Neural crest cell (in vitro differentiated cells): ENCODE measurements at regions not wholly inside any gene's neighbourhood (a gene's known extent, or its start where the extent isn't known, plus 50 kb on each side); places are given as distances from the start of the nearest gene placed in this dataset.
"Not testable (repeated sequence)": the region's sequence is repeated elsewhere in the genome, so short reads cannot be mapped to it uniquely, and the experiment has no call there.

ENCODE experiments used
- DNase-seq: peaks from one replicate; pipeline ENCODE4 v3.0.0; 2021; ENCODE audit warnings: low read depth, mixed read lengths, low spot score
- H3K27ac Mint-ChIP-seq: one replicate; pipeline ENCODE4 v1.8.0; 2021; ENCODE audit warnings: mild to moderate bottlenecking, mixed read lengths; ENCODE audit not compliant: unreplicated experiment
- H3K27me3 Mint-ChIP-seq: 2 replicates; pipeline ENCODE4 v1.8.0; 2021; ENCODE audit warnings: low read depth, mild to moderate bottlenecking, mixed read lengths
- H3K36me3 Mint-ChIP-seq: 2 replicates; pipeline ENCODE4 v1.8.0; 2021; ENCODE audit warnings: low read depth, mild to moderate bottlenecking, mixed read lengths
- H3K4me1 Mint-ChIP-seq: 2 replicates; pipeline ENCODE4 v1.8.0; 2021; ENCODE audit warnings: mixed read lengths
- H3K4me3 Mint-ChIP-seq: one replicate; pipeline ENCODE4 v1.8.0; 2021; ENCODE audit warnings: mild to moderate bottlenecking, mixed read lengths
- H3K9me3 Mint-ChIP-seq: 2 replicates; pipeline ENCODE4 v1.8.0; 2021; ENCODE audit warnings: mixed read lengths
- CTCF ChIP-seq: fragments of 200-600 bp; sonication (generic); conservative IDR thresholded peaks from 2 replicates; pipeline ENCODE4 v1.5.0; 2021; ENCODE audit warnings: antibody characterized with exemption, mild to moderate bottlenecking

GRCh38 chr6:113067612-113068275 lies 720.6 kb downstream of the RFPL4B start:
- no peak for TF ChIP-seq CTCF
- Mint-ChIP-seq H3K4me3 (peak overlapping the region; percentile 10), H3K9me3 (peaks cover 13% of the 10 kb centered on the region), H3K4me1 (peaks cover 58% of the 10 kb centered on the region), H3K27ac (peak overlapping the region; percentile 96), H3K36me3 (peaks cover 32% of the 10 kb centered on the region), H3K27me3 (no peaks in the 10 kb centered on the region)
- no peak for DNase-seq

- peak overlapping the region; percentile 90 for H3K27ac Mint-ChIP-seq
- H3K36me3 Mint-ChIP-seq, result peaks cover 32% of the 10 kb centered on the region
- H3K4me1 Mint-ChIP-seq, result peaks cover 54% of the 10 kb centered on the region
- H3K4me3 Mint-ChIP-seq, result peak overlapping the region; percentile 9
- no peaks in the 10 kb centered on the region for H3K27me3 Mint-ChIP-seq
- DNase-seq, result no peak
- peaks cover 15% of the 10 kb centered on the region for H3K9me3 Mint-ChIP-seq
- TF ChIP-seq CTCF, result no peak
These were observed 721.4 kb downstream of the RFPL4B start for GRCh38 chr6:113068570-113068969.

GRCh38 chr6:113070681-113071080 lies 723.6 kb downstream of the RFPL4B start:
- peaks cover 24% of the 10 kb centered on the region for H3K36me3 Mint-ChIP-seq
- not testable (repeated sequence) for H3K27ac Mint-ChIP-seq, H3K4me3 Mint-ChIP-seq, DNase-seq, H3K27me3 Mint-ChIP-seq
- H3K9me3 Mint-ChIP-seq, result peaks cover 12% of the 10 kb centered on the region
- H3K4me1 Mint-ChIP-seq, result peaks cover 34% of the 10 kb centered on the region

GRCh38 chr6:113073611-113074191 lies 726.6 kb downstream of the RFPL4B start:
- H3K27me3 Mint-ChIP-seq, result no peaks in the 10 kb centered on the region

GRCh38 chr6:113076116-113076515 lies 729.0 kb downstream of the RFPL4B start:
- Mint-ChIP-seq H3K4me3 (no peak overlapping the region), H3K9me3 (peaks cover 5% of the 10 kb centered on the region), H3K4me1 (peaks cover 15% of the 10 kb centered on the region)

More at GRCh38 chr6:113073611-113074191, 726.6 kb downstream of the RFPL4B start:
- Mint-ChIP-seq H3K4me1 (peaks cover 22% of the 10 kb centered on the region), H3K4me3 (no peak overlapping the region), H3K27ac (no peak overlapping the region), H3K36me3 (peaks cover 26% of the 10 kb centered on the region), H3K9me3 (peaks cover 9% of the 10 kb centered on the region)
- no peak for DNase-seq
- TF ChIP-seq CTCF, result no peak

More at GRCh38 chr6:113076116-113076515, 729.0 kb downstream of the RFPL4B start:
- peaks cover 11% of the 10 kb centered on the region for H3K36me3 Mint-ChIP-seq
- no peak for DNase-seq
- TF ChIP-seq CTCF, result no peak
- H3K27me3 Mint-ChIP-seq, result no peaks in the 10 kb centered on the region
- H3K27ac Mint-ChIP-seq, result peak overlapping the region; percentile 69
